ENCODE measurements at regions not wholly inside any gene's neighbourhood (a gene's known extent, or its start where the extent isn't known, plus 50 kb on each side); places are given as distances from the start of the nearest gene placed in this dataset.

DNA sequence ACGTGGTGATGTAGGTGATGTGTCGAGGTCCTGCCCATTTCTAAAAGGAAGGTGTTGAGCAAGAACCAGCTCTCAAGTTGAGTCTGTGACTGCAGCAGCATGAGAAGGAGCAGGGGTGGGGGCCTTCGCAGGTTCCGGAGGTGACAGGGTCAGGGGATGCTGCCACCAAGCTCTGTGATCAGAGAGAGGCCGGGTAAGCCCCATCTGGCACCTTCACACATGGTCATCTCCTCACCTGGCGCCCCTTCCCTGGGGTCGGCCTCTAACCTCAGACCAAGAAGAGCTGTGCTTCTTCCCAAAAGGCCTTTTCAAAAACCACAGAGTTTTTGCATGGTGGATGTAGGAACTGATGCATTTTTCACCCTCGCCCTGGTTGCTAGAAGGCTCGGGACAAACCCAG is 137.6 kb downstream of the CPZ start:
- H4K20me1 ChIP-seq (replicated peaks; ENCODE audit: control insufficient read depth, extremely low read depth, insufficient read depth, low read length), result no peaks in the 10 kb centered on the region
- intact Hi-C loops (cut with micrococcal nuclease), result no loop called here
- no peak overlapping the region for H3K4me2 ChIP-seq (ENCODE audit: insufficient read depth, low read length)
- H3K9me3 ChIP-seq (replicated peaks; ENCODE audit: control insufficient read depth, insufficient read depth, low read length), result no peaks in the 10 kb centered on the region
- H3K79me2 ChIP-seq (ENCODE audit: control insufficient read depth, insufficient read depth, low read length), result no peaks in the 10 kb centered on the region
- H3K27me3 ChIP-seq (ENCODE audit: control insufficient read depth in 2 of 2, insufficient read depth in 2 of 2, low read length in 2 of 2), result no peaks in the 10 kb centered on the region
- H3K9me1 ChIP-seq (replicated peaks; ENCODE audit: control insufficient read depth, extremely low read depth, insufficient read depth, low read length), result no peaks in the 10 kb centered on the region
- no peaks in the 10 kb centered on the region for H3K4me1 ChIP-seq (ENCODE audit: control insufficient read depth, extremely low read depth, insufficient read depth, low read length)
- H3K36me3 ChIP-seq (ENCODE audit: control insufficient read depth in 2 of 2, extremely low read depth in 1 of 2, insufficient read depth in 2 of 2, low read length in 2 of 2), result no peaks in the 10 kb centered on the region
- CTCF ChIA-PET, result no interaction called here
- no peak for FAIRE-seq
- no peak for DNase-seq (ENCODE audit: low read depth, low spot score)
- no peak overlapping the region for H3K4me3 ChIP-seq (replicated peaks in 1 of 3; ENCODE audit: insufficient read depth in 1 of 3, low read depth in 1 of 3, low read length in 3 of 3)
- TF ChIP-seq POLR2A (IDR thresholded peaks at IDR 0.05; ENCODE audit: low read depth, low read length) (no peak), FOS (IDR thresholded peaks at IDR 0.05; ENCODE audit: borderline replicate concordance, insufficient read depth, low read length) (no peak), POLR2AphosphoS5 (IDR thresholded peaks at IDR 0.05; ENCODE audit: insufficient read depth, low read depth, low read length) (no peak), GATA2 (IDR thresholded peaks at IDR 0.05; ENCODE audit: insufficient read depth, insufficient read length, low read depth, low read length) (no peak), MAX (IDR thresholded peaks at IDR 0.05; ENCODE audit: insufficient read depth, insufficient read length) (no peak), JUN (IDR thresholded peaks at IDR 0.05; ENCODE audit: borderline replicate concordance, insufficient read depth, insufficient read length, low read depth) (no peak), CTCF (IDR thresholded peaks at IDR 0.05; ENCODE audit: extremely low read depth in 1 of 2, insufficient read depth in 1 of 2, low read depth in 1 of 2, low read length in 2 of 2) (no peak), MYC (IDR thresholded peaks at IDR 0.05; ENCODE audit: low read depth, low read length) (no peak), EZH2 (IDR thresholded peaks at IDR 0.05; ENCODE audit: borderline replicate concordance, low read depth, low read length, severe bottlenecking) (no peak)
- no peak overlapping the region for H2AFZ ChIP-seq (ENCODE audit: low read depth, low read length)
- dilution Hi-C loops (cut with MboI; ENCODE audit: extremely low pct_ligation_motif_present, low sequenced_read_pairs), result no loop called here
- no TSS peak for BruUV-seq (replicated peaks)
- POLR2A ChIA-PET, result no interaction called here
- no peak overlapping the region for H3K9ac ChIP-seq (replicated peaks; ENCODE audit: extremely low read depth, insufficient read depth, low read length)
- no peak overlapping the region for H3K27ac ChIP-seq (ENCODE audit: insufficient read depth, low read depth, low read length)
